Suprapubic skin (tissue), 3 donors: ENCODE measurements at regions not wholly inside any gene's neighbourhood (a gene's known extent, or its start where the extent isn't known, plus 50 kb on each side); places are given as distances from the start of the nearest gene placed in this dataset.

Experiments
- CTCF ChIP-seq, 2 donors: fragments of 200-600 bp in 1 of 2; fragments of 450-650 bp in 1 of 2; sonication (generic) in 1 of 2; IDR thresholded peaks; one replicate each; pipeline ENCODE4 v1.5.1; 2016 to 2019; ENCODE audit warnings: antibody characterized with exemption in 2 of 2, mild to moderate bottlenecking in 1 of 2, moderate library complexity in 1 of 2
- POLR2AphosphoS5 ChIP-seq, 3 donors: sonication (generic); formaldehyde crosslinking; IDR thresholded peaks; one replicate each; pipeline ENCODE4 v1.6.1; 2017; ENCODE audit warnings: antibody characterized with exemption in 3 of 3

GRCh38 chr15:93231994-93232393 lies 143.0 kb upstream of the RGMA start:
- TF ChIP-seq CTCF (IDR thresholded peaks at IDR 0.05) (no peak), POLR2AphosphoS5 (IDR thresholded peaks at IDR 0.05) (no peak)
